ENCODE measurements at regions not wholly inside any gene's neighbourhood (a gene's known extent, or its start where the extent isn't known, plus 50 kb on each side); places are given as distances from the start of the nearest gene placed in this dataset.

DNA sequence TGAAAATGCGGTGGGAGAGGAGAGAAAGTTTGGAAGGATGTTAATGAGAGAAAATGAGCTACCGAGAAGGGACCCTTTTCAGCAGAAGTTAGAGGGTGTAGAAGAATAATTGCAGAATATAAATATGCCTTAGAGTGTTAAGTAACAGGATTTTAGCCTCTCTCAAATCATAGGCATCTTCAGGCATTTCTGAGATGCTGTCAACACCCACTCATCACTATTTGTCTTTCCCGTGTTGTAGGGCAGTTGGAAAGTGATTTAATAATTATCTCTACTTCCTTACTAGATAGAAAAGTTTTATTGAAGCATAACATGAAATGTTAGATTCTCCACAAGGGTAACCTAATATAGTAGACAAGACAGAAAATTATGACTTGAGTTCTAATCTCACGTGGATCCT is 96.4 kb upstream of the RGS4 start:
- TF ChIP-seq CTCF (IDR thresholded peaks at IDR 0.05) (no peak), POLR2A (IDR thresholded peaks at IDR 0.05) (no peak)
